GM12892 (cell line): ENCODE measurements at regions not wholly inside any gene's neighbourhood (a gene's known extent, or its start where the extent isn't known, plus 50 kb on each side); places are given as distances from the start of the nearest gene placed in this dataset.

Experiments used
- POLR2A ChIP-seq: IDR thresholded peaks from 2 replicates; pipeline ENCODE4 v1.6.1; 2011; ENCODE audit warnings: low read depth, low read length, control low read depth
- POLR2AphosphoS5 ChIP-seq: IDR thresholded peaks from 2 replicates; pipeline ENCODE4 v1.6.1; 2011; ENCODE audit warnings: low read depth, low read length, control low read depth

DNA sequence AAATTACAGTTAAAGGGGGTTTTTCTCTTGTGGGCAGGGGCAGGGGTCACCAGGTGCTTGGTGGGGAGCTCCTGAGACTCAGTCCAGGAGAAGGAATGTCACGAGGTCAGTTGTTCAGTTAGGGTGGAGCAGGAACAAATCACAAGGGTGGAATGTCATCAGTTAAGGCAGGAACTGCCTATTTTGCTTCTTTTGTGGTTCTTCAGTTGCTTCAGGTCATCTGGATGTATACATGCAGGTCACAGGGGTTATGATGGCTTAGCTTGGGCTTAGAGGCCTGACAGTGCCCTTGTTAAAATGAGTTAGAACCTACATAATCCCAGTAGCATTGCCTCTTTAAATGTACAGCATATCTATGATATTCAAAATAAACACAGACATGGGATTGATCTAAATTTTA lies 120.2 kb upstream of the CHD2 start:
- TF ChIP-seq POLR2A (no peak), POLR2AphosphoS5 (no peak)
